Mucosa of gallbladder (tissue), 1 donor: ENCODE measurements at regions not wholly inside any gene's neighbourhood (a gene's known extent, or its start where the extent isn't known, plus 50 kb on each side); places are given as distances from the start of the nearest gene placed in this dataset.
A peak's percentile ranks its signal among the peaks of the same experiment; 100 is the strongest.

Experiments
- DNase-seq: peaks from one replicate; pipeline ENCODE4 v3.0.0-alpha.2; 2020; ENCODE audit warnings: low spot score
- donor health status: DM: no; HTN: no; CAD: no.

- DNase-seq = no peak
Observed at GRCh38 chr2:176647325-176648165, 378.3 kb downstream of the MTX2 start.

GRCh38 chr2:176648700-176649297, 379.6 kb downstream of the MTX2 start:
- no peak for DNase-seq

- DNase-seq = no peak
Observed at GRCh38 chr2:176650104-176650837, 381.0 kb downstream of the MTX2 start.

- DNase-seq = no peak
Observed at GRCh38 chr2:176650838-176651555, 381.8 kb downstream of the MTX2 start.

- no peak for DNase-seq
Observed at GRCh38 chr2:176652300-176653182, 383.3 kb downstream of the MTX2 start.

- DNase-seq = peak; percentile 50
Observed at GRCh38 chr2:176653479-176654443, 384.5 kb downstream of the MTX2 start.

- DNase-seq = no peak
Observed at GRCh38 chr2:176656038-176656775, 387.0 kb downstream of the MTX2 start.

GRCh38 chr2:176656776-176657140, 387.5 kb downstream of the MTX2 start:
- no peak for DNase-seq

- DNase-seq = no peak
Observed at GRCh38 chr2:176657393-176657792, 388.2 kb downstream of the MTX2 start.

GRCh38 chr2:176658708-176659107, 389.5 kb downstream of the MTX2 start:
- no peak for DNase-seq

GRCh38 chr2:176662753-176663152, 393.5 kb downstream of the MTX2 start:
- DNase-seq = no peak

GRCh38 chr2:176664478-176664877, 395.2 kb downstream of the MTX2 start:
- DNase-seq = no peak

GRCh38 chr2:176665086-176665485, 395.8 kb downstream of the MTX2 start:
- DNase-seq = no peak

GRCh38 chr2:176668912-176669311, 399.7 kb downstream of the MTX2 start:
- no peak for DNase-seq

GRCh38 chr2:176669398-176670174, 400.3 kb downstream of the MTX2 start:
- no peak for DNase-seq

GRCh38 chr2:176675271-176675949, 406.2 kb downstream of the MTX2 start:
- DNase-seq = no peak

- no peak for DNase-seq
Observed at GRCh38 chr2:176677746-176678265, 408.6 kb downstream of the MTX2 start.

GRCh38 chr2:176678571-176678970, 409.3 kb downstream of the MTX2 start:
- no peak for DNase-seq
